NOMO-1 (cell line): ENCODE measurements at regions not wholly inside any gene's neighbourhood (a gene's known extent, or its start where the extent isn't known, plus 50 kb on each side); places are given as distances from the start of the nearest gene placed in this dataset.
A peak's percentile ranks its signal among the peaks of the same experiment; 100 is the strongest.

Source experiments
- DNase-seq, 2 experiments: peaks; one replicate each; lab custom pipeline; 2025; ENCODE audit not compliant: unreplicated experiment in 2 of 2; lab: John Stamatoyannopoulos, UW

- DNase-seq: no peak
Observed at GRCh38 chr15:66900586-66901310, 164.7 kb upstream of the SMAD3 start.

DNA sequence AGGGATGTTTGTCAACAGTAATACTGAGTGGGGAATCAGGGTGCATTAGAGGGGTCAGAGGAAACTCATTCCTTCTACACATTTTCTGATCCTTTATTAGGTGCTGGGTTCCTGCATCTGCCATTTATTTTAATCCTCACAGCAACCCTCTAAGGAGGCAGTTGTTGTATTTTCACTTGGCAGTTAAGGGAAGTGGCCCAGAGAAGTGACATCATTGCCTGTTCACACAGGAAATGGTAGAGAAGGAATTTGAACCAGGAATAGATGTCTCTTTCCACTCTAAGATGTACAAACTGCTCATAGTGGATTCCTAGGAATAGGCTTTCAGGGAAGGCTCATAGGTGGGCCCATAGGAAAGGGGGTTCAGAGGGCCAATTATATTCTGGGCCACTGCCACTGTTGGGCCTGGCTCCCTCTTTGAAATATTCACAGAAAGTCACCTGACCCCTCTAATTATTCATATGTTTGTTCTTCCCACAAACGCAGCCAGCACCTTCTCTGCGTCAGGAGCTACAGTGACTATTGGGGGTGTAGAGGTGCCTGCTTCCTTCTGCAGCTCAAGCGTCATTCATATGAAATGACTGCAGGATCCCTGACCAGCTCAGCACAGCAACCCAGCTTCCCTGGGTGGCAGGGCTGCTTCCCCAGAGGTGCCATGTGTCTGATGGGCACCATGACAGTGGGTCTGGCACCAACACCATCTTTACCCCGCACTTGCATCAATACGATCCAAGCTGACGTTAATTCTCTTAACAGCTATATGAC is 163.9 kb upstream of the SMAD3 start:
- DNase-seq: peak in 1 of 2 experiments; percentile 24

DNA sequence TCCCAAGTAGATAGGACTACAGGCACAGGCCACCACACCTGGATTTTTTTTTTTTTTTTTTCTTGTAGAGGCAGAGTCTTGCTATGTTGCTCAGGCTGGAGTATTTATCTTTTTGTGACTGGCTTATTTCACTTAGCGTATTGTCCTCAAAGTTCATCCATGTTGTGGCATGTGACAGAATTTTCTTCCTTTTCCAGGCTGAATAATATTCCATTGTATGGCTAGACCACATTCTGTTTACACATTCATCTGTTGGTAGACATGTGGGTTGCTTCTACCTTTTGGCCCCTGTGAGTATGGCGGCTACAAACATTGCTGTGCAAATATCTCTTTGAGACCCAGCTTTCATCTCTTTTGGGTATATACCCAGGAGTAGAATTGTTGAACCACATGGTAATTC is 160.2 kb upstream of the SMAD3 start:
- DNase-seq: no peak

DNA sequence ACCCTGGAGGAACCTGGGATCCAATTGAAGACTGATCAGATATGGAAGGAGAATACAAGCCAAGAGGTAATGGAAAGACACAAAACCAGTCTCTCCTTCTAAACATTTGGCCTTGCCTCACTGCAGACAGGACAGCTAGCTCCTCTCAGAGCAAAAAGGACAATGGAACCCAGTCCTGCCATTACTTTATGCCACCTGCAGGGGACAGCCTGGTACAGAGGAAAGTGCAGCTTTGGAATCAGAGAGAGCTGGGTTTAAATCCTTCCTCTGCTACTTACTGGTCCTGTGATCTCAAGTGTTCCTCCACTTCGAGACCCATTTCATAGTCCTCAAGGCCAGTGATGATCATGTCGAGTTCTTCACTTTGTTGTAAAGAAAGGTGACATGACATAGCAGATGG is 159.4 kb upstream of the SMAD3 start:
- no peak for DNase-seq

GRCh38 chr15:66906668-66907614 is 158.5 kb upstream of the SMAD3 start:
- DNase-seq: no peak

GRCh38 chr15:66907826-66908743 is 157.3 kb upstream of the SMAD3 start:
- peak; percentile 97 to 98 for DNase-seq

GRCh38 chr15:66908744-66909095 is 156.7 kb upstream of the SMAD3 start:
- no peak for DNase-seq

GRCh38 chr15:66909381-66909890 is 156.0 kb upstream of the SMAD3 start:
- no peak for DNase-seq

GRCh38 chr15:66911131-66911700 is 154.2 kb upstream of the SMAD3 start:
- DNase-seq: no peak

GRCh38 chr15:66912001-66912400 is 153.4 kb upstream of the SMAD3 start:
- DNase-seq: peak; percentile 35 to 65

- DNase-seq: no peak
Observed at GRCh38 chr15:66912441-66912840, 153.0 kb upstream of the SMAD3 start.

GRCh38 chr15:66917904-66918448 is 147.4 kb upstream of the SMAD3 start:
- DNase-seq: no peak

- DNase-seq: no peak
Observed at GRCh38 chr15:66919421-66919820, 146.0 kb upstream of the SMAD3 start.

- DNase-seq: peak; percentile 59 to 85
Observed at GRCh38 chr15:66921319-66921915, 144.0 kb upstream of the SMAD3 start.

GRCh38 chr15:66922608-66923007 is 142.8 kb upstream of the SMAD3 start:
- DNase-seq: no peak

DNA sequence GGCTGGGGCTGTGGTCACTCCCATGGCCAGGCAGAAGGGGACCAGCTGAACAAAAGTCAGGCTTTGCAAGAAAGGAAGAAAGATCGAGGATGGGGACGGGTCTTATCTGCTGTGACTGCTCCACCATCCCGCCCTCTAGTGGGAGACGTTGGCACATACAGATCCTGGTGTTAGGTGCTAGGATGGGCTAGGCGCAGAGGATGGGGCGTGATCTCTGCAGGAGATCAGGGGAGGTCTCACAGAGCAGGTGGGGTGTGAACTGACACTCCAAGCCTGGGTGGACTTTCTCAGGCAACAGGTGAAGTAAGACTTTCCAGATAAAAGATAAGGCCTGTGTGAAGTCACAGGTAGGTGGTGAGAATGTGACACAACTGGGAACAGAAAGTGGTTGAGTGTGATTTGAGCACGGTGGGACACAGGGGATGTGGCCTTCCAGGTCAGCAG is 141.9 kb upstream of the SMAD3 start:
- DNase-seq: no peak

- no peak for DNase-seq
Observed at GRCh38 chr15:66924889-66925288, 140.5 kb upstream of the SMAD3 start.

DNA sequence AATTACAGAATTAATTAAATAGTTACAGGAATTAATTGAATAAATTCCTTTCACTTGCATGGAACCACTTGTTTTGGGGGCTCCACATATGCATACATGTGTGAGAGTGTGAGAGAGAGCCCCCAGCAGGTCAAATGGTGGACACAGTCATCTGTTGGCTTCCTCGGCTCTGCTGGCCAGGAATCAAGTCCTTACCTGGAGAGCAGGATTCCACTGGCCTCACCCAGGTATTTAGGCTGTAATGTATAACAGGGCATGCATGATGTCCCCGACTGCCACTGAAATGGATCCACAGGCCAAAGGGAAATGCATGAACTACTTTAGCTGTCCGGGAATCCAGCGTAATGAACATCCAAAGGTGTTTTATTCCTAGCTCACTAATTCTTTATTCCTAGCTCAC is 139.7 kb upstream of the SMAD3 start:
- no peak for DNase-seq
